ENCODE measurements at regions not wholly inside any gene's neighbourhood (a gene's known extent, or its start where the extent isn't known, plus 50 kb on each side); places are given as distances from the start of the nearest gene placed in this dataset.

DNA sequence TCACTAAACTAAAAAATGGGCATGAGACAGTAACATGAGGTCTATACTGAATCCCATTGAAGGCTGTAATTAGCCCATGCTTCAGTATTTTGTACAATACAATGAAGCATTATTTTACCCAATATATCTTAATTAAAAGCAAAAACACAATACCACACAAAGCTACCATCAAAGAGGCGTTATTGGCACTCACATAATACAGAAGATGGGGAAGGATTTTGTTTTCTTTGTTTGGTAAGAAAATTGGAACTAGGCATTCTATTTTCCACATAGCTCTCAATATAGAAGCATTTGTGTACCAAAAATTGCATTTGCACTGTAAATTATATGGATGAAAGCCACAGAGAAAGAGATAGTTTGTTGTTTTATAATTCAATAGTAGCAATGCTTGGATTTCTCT lies 761.0 kb downstream of the EFNA5 start:
- Histone ChIP-seq H2AFZ (replicated peaks; ENCODE audit: low read length, poor library complexity) (no peak overlapping the region), H4K20me1 (ENCODE audit: insufficient read depth, low read length) (no peaks in the 10 kb centered on the region), H3K4ac (ENCODE audit: low read depth, low read length) (no peak overlapping the region), H3K9me3 (ENCODE audit: control insufficient read depth, insufficient read depth, low read length) (no peaks in the 10 kb centered on the region), H3K23ac (ENCODE audit: low read depth, low read length) (no peak overlapping the region), H3K4me1 (ENCODE audit: control insufficient read depth, insufficient read depth, low read length) (no peaks in the 10 kb centered on the region), H3K9ac (ENCODE audit: low read depth, low read length) (no peak overlapping the region), H3K14ac (replicated peaks; ENCODE audit: low read depth, low read length) (no peak overlapping the region), H4K91ac (ENCODE audit: insufficient read depth, low read depth, low read length) (no peak overlapping the region), H3K4me2 (ENCODE audit: low read depth, low read length) (no peak overlapping the region), H3K18ac (ENCODE audit: low read depth, low read length) (no peak overlapping the region), H2BK20ac (ENCODE audit: low read depth, low read length) (no peak overlapping the region), H2BK120ac (ENCODE audit: low read depth, low read length) (no peak overlapping the region), H3K27me3 (ENCODE audit: control insufficient read depth, insufficient read depth, low read length) (no peaks in the 10 kb centered on the region), H3K56ac (ENCODE audit: extremely low read depth, insufficient read depth, low read length) (no peak overlapping the region), H2AK9ac (replicated peaks; ENCODE audit: low read depth, low read length, poor library complexity) (no peak overlapping the region), H3K27ac (ENCODE audit: insufficient read depth, low read length) (no peak overlapping the region), H3K4me3 (ENCODE audit: insufficient read depth, low read depth, low read length) (no peak overlapping the region), H2AK5ac (ENCODE audit: low read depth, low read length) (no peak overlapping the region), H4K8ac (ENCODE audit: low read depth in 2 of 2, low read length in 2 of 2) (no peak overlapping the region), H3K9me1 (ENCODE audit: insufficient read depth, low read length) (no peaks in the 10 kb centered on the region), H2BK15ac (ENCODE audit: low read depth, low read length) (no peak overlapping the region), H4K5ac (ENCODE audit: low read depth, low read length) (no peak overlapping the region), H3K36me3 (ENCODE audit: control insufficient read depth, insufficient read depth, low read length) (no peaks in the 10 kb centered on the region), H3K79me1 (ENCODE audit: low read depth in 1 of 2, low read length in 2 of 2) (no peaks in the 10 kb centered on the region), H2BK5ac (ENCODE audit: low read depth, low read length, poor library complexity, severe bottlenecking) (no peak overlapping the region)
- dilution Hi-C loops (cut with HindIII; ENCODE audit: low sequenced_read_pairs, unreplicated experiment): no loop called here
- ChIA-PET CTCF (interaction anchor here (0.6 kb wide), 1 partner anchor 145 kb away, joined by 3 read pairs; no protein-coding TSS in a partner anchor), POLR2A (ENCODE audit: unreplicated experiment) (no interaction called here)
- intact Hi-C loops (cut with micrococcal nuclease): no loop called here
- no peak for DNase-seq
- BruUV-seq (replicated peaks): no TSS peak
- no CpG with 5 or more reads among the region's 1 CpG for WGBS, 2 experiments (ENCODE audit: extremely low coverage in 2 of 2, insufficient read length in 1 of 2)
- no peak for TF ChIP-seq MAFK (IDR thresholded peaks at IDR 0.05; ENCODE audit: low read depth, low read length)
- no peak for TF ChIP-seq RCOR1 (IDR thresholded peaks at IDR 0.05; ENCODE audit: insufficient replicate concordance, low read length)
- TF ChIP-seq MXI1 (IDR thresholded peaks at IDR 0.05; ENCODE audit: borderline replicate concordance, low read depth, low read length): no peak
- TF ChIP-seq, protein P1, sequence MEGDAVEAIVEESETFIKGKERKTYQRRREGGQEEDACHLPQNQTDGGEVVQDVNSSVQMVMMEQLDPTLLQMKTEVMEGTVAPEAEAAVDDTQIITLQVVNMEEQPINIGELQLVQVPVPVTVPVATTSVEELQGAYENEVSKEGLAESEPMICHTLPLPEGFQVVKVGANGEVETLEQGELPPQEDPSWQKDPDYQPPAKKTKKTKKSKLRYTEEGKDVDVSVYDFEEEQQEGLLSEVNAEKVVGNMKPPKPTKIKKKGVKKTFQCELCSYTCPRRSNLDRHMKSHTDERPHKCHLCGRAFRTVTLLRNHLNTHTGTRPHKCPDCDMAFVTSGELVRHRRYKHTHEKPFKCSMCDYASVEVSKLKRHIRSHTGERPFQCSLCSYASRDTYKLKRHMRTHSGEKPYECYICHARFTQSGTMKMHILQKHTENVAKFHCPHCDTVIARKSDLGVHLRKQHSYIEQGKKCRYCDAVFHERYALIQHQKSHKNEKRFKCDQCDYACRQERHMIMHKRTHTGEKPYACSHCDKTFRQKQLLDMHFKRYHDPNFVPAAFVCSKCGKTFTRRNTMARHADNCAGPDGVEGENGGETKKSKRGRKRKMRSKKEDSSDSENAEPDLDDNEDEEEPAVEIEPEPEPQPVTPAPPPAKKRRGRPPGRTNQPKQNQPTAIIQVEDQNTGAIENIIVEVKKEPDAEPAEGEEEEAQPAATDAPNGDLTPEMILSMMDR (conservative IDR thresholded peaks at IDR 0.05; ENCODE audit: low read depth, low read length): no peak
- no peak for TF ChIP-seq MAZ (IDR thresholded peaks at IDR 0.05; ENCODE audit: borderline replicate concordance, low read depth, low read length)
- TF ChIP-seq CHD1 (IDR thresholded peaks at IDR 0.05; ENCODE audit: low read depth, low read length): no peak
- no peak for TF ChIP-seq BHLHE40 (IDR thresholded peaks at IDR 0.05; ENCODE audit: low read depth, low read length)
- TF ChIP-seq CEBPB (IDR thresholded peaks at IDR 0.05; ENCODE audit: low read depth, low read length): no peak
- no peak for ATAC-seq (ENCODE audit: low read depth)
- in situ Hi-C loops (cut with MboI; ENCODE audit: low sequenced_read_pairs): no loop called here

All from IMR-90 (cell line).